Activated T-cell treated with anti-CD3 and anti-CD28 coated beads for 48 hours (primary cell): ENCODE measurements at regions not wholly inside any gene's neighbourhood (a gene's known extent, or its start where the extent isn't known, plus 50 kb on each side); places are given as distances from the start of the nearest gene placed in this dataset.
"Not testable (repeated sequence)": the region's sequence is repeated elsewhere in the genome, so short reads cannot be mapped to it uniquely, and the experiment has no call there.

Experiments
- DNase-seq: peaks from one replicate; pipeline ENCODE4 v3.0.0-alpha.2; 2020; ENCODE audit warnings: low read depth

DNA sequence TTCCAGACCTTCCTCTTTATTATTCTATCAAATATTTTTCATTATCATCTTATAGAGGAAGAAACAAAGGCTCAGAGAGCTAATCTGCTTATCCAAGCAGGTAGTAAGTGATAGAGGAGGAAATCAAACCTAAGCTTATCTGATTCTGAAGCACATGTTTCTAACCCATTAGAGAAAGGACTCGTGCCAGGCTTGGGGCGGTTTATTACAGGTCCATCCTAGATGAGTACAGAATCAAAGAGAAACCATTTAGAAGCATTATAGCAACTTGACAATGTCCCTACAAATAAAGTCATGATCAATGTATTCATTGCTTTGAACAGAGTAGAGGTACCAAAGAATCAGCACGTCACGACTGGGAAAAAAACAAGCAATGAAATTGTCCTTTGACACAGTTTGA is 303.0 kb downstream of the CYRIA start:
- no peak for DNase-seq

DNA sequence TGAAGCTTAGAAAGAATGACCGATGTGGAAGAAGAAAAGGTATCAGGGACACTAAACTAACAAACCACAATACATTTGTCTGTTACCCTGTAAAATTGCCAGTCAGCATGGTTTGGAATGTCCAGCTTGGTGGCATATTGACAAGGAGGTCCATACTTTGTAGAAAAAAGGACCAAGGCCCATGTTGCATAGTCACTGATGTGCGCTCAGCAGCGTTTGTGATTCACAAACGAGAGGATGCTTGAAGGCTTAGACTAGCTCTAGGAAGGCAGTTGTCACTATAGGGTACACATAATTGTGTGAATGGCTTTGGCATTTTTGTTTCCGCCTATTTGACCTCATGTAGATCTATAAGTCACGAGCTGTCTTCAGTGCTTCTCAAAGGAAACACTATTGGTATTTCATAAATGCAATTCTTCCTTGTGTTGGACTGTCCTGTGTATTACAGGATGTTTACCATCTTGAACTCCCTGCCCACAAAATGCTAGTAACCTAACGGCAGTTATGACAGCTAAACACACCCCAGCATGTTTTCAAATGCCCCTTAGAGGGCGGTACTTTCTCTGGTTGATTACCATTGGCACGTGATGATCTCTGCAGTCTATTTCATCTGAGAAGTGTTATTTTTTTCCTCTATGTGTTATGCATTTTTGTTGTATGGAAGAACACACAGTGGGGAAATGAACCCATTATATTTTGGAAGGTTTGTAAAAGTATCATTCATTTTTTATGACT is 304.2 kb downstream of the CYRIA start:
- no peak for DNase-seq

- DNase-seq: no peak
Observed at GRCh38 chr2:16359961-16360360, 305.7 kb downstream of the CYRIA start.

DNA sequence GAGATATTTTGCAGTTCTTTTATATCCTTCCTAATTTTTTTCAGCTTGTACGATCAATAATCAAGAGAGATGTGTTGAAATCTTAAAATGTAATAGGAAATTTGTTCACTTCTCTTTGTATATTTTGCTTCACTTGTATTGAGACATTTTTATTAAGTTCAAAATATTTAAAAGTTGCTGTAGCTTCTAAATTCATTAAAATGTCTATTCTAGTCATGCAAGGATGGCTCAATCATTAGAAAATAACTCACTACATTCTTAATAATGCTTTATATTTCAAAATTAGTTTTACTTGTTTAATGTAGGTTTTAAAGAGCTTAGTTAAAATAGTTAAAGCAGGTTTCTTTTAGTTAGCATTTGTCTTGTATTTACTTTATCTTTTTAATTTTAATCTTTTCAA is 308.4 kb downstream of the CYRIA start:
- no peak for DNase-seq

GRCh38 chr2:16351541-16351940 is 314.1 kb downstream of the CYRIA start:
- no peak for DNase-seq

GRCh38 chr2:16351137-16351536 is 314.5 kb downstream of the CYRIA start:
- no peak for DNase-seq

DNA sequence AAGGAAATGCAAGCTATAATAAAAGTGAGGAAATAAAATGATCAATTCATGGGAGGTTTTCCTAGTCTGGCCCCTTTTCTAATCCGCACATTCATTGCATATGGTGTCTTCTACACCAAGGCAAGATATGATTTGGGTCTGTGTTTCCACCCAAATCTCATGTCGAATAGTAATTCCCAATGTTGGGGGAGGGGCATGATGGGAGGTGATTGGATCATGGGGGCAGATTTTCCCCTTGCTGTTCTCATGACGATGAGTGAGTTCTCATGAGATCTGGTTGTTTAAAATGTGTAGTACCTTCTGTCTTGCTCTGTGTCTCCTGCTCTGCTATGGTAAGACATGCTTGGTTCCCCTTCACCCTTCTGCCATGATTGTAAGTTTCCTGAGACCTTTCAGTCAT is 315.4 kb downstream of the CYRIA start:
- no peak for DNase-seq

DNA sequence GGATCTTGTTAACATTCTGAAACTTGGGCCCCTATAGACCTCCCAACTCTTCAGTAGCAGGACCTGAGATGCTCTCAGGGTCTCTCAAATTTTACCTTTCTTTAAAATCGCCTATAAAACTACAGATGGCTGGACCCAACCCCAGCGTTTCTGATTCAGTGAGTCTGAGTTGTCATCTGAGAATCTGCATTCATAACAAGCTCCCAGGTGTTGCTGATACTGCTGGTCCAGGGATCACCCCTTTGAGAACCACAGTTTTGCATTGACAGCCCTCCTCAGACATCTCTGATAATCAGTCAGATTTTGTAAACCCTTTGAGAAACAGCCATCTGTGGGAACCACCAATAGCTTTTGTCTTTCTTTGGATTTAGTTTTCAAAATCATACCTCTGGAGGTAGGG is 315.8 kb downstream of the CYRIA start:
- DNase-seq: no peak

DNA sequence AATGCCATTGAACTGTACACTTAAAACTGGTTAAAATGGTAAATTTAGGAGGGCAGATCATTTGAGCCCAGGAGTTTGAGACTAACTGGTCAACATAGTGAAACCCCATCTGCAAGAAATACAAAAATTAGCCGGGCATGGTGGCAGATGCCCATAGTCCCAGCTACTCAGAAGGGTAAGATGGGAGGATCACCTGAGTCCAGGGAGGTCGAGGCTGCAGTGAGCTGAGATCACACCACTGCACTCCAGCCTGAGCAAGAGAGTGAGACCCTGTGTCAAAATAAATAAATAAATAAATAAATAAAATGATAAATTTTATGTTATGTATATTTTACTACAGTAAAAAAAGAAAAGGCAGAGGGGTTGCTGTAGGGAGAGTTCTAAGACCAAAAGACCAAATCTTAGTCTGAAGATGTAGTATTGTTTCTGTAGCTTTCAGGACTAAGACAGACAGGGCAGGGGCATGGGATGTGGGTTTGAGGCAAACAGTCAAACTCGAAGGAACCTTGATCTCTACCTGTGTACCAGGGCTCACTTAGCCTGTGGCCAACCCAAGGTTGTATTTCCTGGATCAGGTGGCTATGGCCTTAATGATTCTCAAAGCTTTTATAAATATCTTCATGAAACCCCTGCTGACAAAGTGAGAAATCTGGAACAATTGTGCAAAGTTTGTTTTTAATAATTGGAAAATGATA is 316.7 kb downstream of the CYRIA start:
- no peak for DNase-seq

- no peak for DNase-seq
Observed at GRCh38 chr2:16346671-16347070, 319.0 kb downstream of the CYRIA start.

DNA sequence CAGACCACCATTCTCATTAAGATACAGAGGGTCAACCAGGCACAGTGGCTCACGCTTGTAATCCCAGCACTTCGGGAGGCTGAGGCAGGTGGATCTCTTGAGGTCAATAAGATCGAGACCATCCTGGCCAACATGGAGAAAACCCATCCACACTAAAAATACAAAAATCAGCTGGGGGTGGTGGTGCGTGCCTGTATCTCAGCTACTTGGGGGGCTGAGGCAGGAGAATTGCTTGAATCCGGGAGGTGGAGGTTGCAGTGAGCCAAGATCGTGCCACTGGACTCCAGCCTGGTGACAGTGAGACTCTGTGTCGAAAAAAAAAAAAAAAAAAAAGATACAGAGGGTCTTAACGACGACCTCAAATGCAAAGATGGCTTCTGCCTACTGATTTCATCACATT is 320.4 kb downstream of the CYRIA start:
- not testable (repeated sequence) for DNase-seq

DNA sequence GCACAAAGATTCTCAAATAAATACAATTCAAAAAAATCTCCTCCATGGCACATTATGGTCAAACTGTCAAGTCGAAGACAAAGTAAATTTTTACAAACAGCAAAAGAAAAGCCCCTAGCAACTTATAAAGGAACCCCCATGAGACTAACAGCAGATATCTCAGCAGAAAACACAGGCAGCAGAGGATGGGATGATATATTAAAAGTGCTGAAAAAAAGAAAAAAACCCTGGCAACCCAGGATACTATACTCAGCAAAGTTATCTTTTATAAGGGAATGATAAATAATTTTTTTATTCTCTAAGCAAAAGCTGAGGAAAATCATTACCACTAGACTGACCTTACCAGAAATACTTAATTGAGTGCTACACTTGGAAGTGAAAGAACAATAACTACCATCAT is 326.4 kb downstream of the CYRIA start:
- no peak for DNase-seq

GRCh38 chr2:16338026-16338425 is 327.6 kb downstream of the CYRIA start:
- no peak for DNase-seq

DNA sequence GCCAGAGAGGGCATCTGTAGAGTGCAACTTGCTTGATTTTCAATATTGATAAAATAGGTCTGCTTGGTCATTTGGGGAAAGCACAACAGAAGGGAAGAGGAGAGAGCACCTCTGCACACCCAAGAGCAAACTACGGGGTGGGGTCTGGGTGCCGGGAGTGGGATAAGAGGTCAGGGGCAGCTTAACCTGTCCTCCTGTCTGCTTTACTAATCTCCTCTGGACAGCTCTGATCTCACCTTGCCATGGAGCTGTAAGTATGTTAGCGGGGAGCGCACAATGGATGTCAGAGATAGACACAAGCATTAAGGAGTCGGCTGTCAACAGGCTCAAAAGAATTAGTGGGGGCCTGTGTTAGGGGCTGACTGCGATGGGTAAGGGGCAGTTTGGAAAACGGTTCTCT is 328.7 kb downstream of the CYRIA start:
- DNase-seq: no peak

- no peak for DNase-seq
Observed at GRCh38 chr2:16336491-16336890, 329.1 kb downstream of the CYRIA start.

GRCh38 chr2:16335947-16336346 is 329.7 kb downstream of the CYRIA start:
- DNase-seq: no peak

- DNase-seq: no peak
Observed at GRCh38 chr2:16335604-16335930, 330.1 kb downstream of the CYRIA start.

- DNase-seq: no peak
Observed at GRCh38 chr2:16334886-16335603, 330.6 kb downstream of the CYRIA start.

GRCh38 chr2:16334366-16334765 is 331.3 kb downstream of the CYRIA start:
- DNase-seq: no peak

DNA sequence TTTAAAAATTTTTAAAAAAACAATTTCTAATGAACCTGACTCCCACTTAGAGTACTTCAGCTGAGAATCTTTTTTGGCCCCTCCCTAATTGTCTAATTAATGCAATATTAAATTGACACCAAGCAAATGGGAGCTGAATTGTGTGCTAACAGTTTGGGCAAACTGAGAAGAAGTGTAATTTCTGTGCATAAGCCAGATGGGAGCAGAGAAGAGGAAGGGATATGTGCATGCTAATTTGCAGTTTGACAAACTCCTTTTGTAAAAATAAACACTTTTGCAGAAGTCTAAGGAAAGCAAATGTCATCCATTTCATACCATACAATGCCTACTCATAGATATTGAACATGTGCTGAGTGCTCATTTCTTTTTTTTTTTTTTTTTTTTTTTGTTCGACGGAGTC is 332.0 kb downstream of the CYRIA start:
- no peak for DNase-seq

GRCh38 chr2:16332681-16333557 is 332.7 kb downstream of the CYRIA start:
- DNase-seq: no peak

- DNase-seq: no peak
Observed at GRCh38 chr2:16331772-16332171, 333.9 kb downstream of the CYRIA start.
